IPS-18c (cell line): ENCODE measurements at regions not wholly inside any gene's neighbourhood (a gene's known extent, or its start where the extent isn't known, plus 50 kb on each side); places are given as distances from the start of the nearest gene placed in this dataset.
"Not testable (repeated sequence)": the region's sequence is repeated elsewhere in the genome, so short reads cannot be mapped to it uniquely, and the experiment has no call there.

Experiments
- H3K4me3 ChIP-seq: 2 replicates; pipeline ENCODE4 v1.7.0; 2013; ENCODE audit warnings: low read depth, mild to moderate bottlenecking, low read length, moderate library complexity; ENCODE audit not compliant: insufficient read depth
- H3K9me3 ChIP-seq: one replicate; pipeline ENCODE4 v1.6.1; 2013; ENCODE audit warnings: mild to moderate bottlenecking, low read length, moderate library complexity; ENCODE audit not compliant: control insufficient read depth, insufficient read depth

DNA sequence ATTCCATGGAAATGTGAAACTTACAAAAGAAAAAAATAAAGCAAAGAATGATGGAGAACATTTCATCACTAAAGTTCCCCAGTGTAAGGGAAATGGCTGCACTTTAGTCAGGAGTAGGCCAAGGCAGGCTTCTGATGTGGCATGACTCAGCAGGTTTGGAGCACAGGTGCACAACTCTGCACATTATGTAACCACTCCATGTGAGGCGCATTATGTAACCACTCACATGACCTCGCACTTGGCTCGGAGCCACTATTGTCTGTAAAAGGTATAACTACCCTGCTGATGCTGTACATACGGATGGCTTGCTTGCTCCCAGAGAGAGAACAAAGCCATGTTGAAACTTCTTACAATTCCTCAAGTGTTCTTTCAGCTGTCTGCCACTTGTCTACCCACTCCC lies 727.6 kb downstream of the TRAM1L1 start:
- Histone ChIP-seq H3K9me3 (no peaks in the 10 kb centered on the region), H3K4me3 (no peak overlapping the region)

DNA sequence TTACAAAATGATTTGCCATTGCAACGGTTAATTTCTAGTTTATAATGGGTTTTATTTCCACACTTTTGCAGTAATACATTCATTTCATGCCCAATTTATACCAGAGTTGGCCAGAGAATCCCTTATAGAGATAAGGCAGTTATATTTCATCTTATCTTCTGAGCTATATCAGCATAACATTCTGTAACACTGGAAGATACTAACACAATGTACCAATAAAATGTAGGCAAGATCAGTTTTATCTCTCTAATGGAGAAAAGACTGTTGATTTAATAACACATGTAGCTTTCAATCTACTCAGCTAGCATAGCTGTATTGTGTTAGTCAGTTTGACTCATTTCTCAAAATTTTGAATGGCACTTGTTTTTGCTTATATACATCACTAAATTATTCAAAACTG lies 738.6 kb downstream of the TRAM1L1 start:
- no peak overlapping the region for H3K4me3 ChIP-seq
- no peaks in the 10 kb centered on the region for H3K9me3 ChIP-seq

DNA sequence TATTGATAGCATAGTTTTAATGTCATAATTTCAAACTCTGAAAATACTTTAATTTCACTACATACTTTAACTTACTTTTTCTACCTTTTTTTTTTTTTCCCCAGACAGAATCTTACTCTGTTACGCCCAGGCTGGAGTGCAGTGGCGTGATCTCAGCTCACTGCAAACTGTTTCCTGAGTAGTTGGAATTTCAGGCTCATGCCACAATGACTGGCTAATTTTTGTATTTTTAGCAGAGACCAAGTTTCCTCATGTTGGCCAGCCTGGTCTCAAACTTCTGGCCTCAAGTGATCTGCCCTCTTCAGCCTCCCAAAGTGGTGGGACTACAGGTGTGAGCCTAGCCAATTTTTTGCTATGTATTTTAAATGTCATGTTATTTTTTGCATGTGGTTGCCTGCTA lies 741.6 kb downstream of the TRAM1L1 start:
- H3K4me3 ChIP-seq = no peak overlapping the region
- no peaks in the 10 kb centered on the region for H3K9me3 ChIP-seq

DNA sequence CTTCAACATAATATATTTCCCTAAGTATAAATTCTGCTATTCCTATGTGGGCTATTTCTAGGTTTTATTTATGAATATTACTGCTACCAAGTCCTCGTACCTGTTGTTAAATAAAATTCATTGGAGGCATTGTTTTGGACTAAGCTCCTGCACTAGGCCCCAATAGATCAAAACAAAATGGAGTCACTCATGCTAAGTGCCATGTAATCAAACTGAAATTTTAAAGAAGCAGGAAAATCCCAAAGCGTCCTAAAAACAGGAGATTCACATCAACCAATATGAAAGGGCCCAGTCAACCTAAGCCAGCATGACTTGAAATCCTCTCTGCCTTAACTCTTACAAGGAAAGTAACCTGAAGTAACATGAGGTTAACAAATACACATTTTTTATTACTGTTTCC lies 743.2 kb downstream of the TRAM1L1 start:
- Histone ChIP-seq H3K9me3 (no peaks in the 10 kb centered on the region), H3K4me3 (no peak overlapping the region)

DNA sequence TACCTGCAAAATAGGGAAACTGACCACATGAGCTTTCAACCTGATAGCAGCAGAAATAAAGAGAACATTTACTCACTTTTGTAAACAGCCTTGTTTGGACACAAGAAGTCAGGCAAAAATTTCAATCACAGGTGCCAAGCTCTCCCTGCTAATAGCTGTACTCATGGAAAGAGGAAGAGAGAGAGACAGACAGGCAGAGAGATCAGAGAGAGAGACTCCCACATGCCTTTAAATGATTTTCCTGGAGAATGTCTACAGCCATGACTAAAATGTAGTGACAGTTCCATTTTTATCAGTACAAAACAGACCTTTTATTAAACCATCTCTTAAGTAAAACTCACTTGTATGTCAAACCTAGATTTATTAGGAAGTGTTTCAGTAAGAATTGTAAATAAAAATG lies 752.9 kb downstream of the TRAM1L1 start:
- Histone ChIP-seq H3K4me3 (no peak overlapping the region), H3K9me3 (no peaks in the 10 kb centered on the region)

DNA sequence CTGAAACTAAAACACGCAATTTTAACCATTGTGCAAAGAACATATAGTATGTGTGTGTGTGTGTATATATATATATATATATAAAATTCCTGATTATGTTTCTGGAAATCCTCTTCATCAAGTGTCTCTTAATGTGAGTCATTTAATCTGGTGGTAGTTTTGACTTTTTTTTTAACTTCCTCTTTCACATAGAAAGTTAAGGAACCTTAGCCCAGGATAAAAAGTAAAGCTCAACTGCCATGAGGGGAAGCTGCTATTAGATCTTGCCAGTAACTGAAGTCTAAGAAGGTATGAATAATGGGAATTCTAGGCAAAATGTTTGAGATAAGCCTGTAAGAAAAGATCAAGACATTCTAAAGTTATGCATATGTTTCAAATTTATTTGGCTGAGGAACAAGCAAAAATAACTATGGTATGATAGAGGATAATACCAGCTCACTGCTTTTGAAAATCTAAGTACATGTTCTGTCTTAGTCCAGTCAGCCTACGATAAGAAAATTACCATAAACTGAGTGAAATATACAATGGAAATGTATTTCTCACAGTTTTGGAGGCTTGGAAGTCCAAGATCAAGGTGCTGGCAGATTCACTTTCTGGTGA lies 757.0 kb downstream of the TRAM1L1 start:
- Histone ChIP-seq H3K4me3 (no peak overlapping the region), H3K9me3 (no peaks in the 10 kb centered on the region)

DNA sequence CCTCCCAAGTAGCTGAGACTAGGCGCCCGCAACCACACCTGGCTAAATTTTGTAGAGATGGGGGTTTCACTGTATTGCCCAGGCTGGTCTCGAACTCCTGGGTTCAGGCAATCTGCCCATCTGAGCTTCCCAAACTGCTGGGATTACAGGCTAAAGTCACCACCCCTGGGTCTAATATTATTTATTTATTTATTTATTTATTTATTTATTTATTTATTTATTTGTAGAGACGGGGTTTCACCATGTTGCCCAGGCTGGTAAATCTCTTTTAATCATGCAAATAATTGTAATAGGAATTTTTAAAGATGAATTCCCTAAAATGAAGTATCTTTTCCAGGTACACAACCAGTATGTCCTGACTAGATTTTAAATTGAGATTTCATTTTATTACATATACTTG lies 761.8 kb downstream of the TRAM1L1 start:
- H3K4me3 ChIP-seq = no peak overlapping the region
- H3K9me3 ChIP-seq = no peaks in the 10 kb centered on the region

DNA sequence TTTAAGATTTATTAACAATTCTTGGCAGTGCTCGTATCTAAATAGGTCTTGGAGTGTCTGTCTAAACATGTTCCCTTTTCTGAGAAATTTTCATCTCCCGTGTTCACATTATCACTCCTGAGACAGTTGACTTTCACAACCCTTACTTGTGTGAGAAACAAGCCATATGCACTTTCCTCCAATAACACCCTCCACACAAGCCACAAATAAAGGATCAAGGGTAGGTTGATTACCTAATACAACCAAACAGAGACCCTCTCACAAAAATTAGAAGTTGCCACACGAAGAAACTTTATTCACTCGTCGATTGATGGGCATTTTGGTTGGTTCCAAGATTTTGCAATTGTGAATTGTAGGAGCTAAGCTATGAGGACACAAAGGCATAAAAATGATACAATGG lies 763.9 kb downstream of the TRAM1L1 start:
- H3K4me3 ChIP-seq = no peak overlapping the region
- no peaks in the 10 kb centered on the region for H3K9me3 ChIP-seq

DNA sequence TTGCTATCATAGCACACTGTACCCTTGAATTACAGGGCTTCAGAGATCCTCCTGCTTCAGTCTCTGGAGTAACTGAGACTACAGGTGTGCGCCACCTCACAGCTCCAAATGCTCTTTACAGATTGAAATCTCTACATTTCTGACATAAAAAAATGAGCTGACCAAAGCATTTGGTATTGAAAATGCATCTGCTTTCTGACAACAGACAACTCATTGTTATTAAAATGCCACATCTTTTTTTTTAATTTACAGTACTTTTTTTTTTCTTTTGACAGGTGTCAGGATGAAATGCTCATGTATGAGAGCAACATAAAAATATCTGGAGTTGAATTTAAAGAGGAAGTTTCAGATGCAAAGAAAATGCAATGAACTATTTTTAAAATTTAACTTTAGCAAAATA lies 764.5 kb downstream of the TRAM1L1 start:
- Histone ChIP-seq H3K4me3 (no peak overlapping the region), H3K9me3 (no peaks in the 10 kb centered on the region)

DNA sequence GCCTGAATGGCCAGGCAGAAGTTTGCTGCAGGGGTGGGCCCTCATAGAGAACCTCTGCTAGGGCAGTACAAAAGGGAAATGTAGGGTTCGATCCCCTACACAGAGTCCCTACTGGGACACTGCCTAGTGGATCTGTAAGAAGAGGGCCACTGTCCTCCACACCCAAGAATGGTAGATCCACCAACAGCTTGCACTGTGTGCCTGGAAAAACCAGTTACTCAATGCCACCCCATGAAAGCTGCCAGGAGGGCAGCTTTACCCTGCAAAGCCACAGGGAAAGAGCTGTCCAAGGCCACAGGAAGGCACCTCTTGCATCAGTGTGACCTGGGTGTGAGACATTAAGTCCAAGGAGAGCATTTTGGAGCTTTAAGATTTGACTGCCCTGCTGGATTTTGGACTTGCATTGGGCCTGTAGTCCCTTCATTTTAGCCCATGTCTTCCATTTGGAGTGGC lies 781.6 kb downstream of the TRAM1L1 start:
- Histone ChIP-seq H3K9me3 (no peaks in the 10 kb centered on the region), H3K4me3 (no peak overlapping the region)

DNA sequence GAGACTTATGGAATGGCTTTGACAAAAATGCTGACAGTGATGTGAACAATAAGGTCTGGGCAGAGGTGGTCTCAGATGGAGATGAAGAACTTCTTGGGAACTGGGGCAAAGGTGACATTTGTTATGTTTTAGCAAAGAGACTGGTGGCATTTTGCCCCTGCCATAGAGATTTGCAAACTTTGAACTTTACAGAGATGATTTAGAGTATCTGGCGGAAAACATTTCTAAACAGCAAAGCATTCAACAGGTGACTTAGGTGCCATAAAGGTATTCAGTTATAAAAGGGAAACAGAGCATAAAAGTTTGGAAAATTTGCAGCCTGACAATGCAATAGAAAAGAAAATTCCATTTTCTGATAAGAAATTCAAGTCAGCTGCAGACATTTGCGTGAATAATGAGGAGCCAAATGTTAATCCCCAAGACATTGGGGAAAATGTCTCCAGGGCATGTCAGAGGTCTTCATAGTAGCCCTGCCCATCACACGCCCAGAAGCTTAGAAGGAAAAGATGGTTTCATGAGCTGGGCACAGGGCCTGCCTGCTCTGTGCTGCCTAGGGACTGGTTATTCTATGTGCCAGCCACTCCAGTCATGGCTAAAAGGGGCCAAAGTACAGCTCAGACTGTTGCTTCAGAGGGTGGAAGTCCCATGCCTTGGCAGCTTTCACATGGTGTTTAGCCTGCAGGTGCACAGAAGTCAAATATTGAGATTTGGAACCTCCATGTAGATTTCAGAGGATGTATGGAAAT lies 782.2 kb downstream of the TRAM1L1 start:
- no peaks in the 10 kb centered on the region for H3K9me3 ChIP-seq
- H3K4me3 ChIP-seq = no peak overlapping the region

DNA sequence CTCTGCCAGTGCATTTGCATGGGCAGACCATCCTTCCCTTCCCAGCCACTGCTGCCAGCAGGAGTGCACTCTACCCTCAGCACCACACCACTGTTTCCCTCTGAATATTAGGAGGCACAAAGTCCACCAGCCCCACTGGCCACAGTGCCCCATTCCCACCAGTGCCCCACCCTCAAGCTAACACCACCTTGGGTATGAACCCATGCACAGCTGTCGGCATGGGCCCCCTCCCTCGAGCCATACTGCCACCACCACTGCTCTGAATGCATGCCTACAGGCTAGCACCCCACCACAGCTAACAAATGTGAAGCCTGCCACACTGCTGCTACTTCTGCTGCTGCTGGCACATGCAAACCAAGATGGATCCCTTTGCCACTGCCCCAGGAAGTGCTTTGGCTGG lies 810.4 kb downstream of the TRAM1L1 start:
- Histone ChIP-seq H3K4me3 (no peak overlapping the region), H3K9me3 (no peaks in the 10 kb centered on the region)

DNA sequence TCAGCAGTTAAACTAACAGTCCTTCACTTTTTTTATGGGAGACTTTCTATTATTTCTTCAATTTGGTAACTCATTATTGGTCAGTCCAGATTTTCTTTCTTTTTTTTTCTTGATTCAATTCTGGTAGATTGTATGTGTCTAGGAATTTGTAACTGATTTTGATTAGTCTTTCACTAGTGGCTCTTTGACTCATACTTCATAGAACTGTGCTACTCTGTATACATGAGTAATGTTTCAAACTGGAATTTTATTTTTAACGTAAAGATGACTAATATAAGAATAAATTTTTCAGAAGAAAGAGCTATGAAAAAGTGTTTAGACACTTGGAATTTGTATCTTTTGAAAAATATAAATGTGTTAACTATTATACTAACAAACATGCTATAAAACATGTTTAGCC lies 813.0 kb downstream of the TRAM1L1 start:
- H3K4me3 ChIP-seq = no peak overlapping the region

DNA sequence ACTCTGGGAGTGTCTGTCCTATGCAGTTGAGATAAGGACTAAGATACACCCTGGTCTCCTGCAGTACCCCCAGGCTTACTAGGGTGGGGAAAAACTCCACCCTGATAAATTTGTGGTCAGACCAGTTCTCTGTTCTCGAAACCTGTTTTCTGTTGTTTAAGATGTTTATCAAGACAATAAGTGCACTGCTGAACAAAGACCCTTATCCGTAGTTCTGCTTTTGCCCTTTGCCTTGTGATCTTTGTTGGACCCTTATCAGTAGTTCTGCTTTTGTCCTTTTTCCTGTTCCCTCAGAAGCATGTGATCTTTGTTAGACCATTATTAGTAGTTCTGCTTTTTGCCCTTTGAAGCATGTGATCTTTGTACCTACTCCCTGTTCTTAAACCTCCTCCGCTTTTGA lies 824.4 kb downstream of the TRAM1L1 start:
- not testable (repeated sequence) for H3K4me3 ChIP-seq, H3K9me3 ChIP-seq

More for the DNA sequence above, 813.0 kb downstream of the TRAM1L1 start:
- no peaks in the 10 kb centered on the region for H3K9me3 ChIP-seq

DNA sequence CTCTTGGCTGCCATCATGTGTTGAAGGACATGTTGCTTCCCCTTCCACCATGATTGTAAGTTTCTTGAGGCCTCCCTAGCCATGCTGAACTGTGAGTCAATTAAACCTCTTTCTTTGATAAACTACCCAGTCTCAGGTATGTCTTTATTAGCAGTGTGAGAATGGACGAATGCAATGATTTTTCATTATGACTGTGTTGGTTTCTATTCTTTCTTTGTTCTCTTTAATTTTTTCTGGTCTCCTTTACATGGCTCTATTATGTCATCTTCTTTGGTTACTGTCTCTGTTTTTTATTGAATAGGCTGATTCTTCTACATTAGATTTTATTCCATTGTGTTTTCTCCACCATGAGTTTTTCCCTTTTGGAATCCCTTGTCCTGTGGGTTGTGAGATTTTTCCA lies 840.6 kb downstream of the TRAM1L1 start:
- no peak overlapping the region for H3K4me3 ChIP-seq
- H3K9me3 ChIP-seq = no peaks in the 10 kb centered on the region

DNA sequence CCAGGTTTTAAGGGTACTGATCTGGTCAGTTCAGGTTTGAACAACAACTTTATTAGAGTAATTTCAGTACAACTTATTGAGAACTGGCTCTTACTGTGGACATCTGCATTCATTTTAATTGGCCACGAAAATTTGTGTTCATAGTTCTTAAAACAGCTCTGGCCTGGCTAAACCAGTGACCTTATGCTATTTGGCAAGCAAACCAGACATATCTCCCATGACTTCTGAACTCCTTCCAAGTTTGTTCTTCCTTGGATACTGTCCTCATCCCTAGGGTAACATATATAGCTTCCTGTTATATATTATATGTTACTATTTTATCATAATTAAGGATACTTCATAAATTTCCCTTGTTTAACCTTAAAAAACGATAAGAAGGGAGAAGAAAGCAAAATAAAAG lies 841.9 kb downstream of the TRAM1L1 start:
- H3K4me3 ChIP-seq = no peak overlapping the region
- H3K9me3 ChIP-seq = no peaks in the 10 kb centered on the region

DNA sequence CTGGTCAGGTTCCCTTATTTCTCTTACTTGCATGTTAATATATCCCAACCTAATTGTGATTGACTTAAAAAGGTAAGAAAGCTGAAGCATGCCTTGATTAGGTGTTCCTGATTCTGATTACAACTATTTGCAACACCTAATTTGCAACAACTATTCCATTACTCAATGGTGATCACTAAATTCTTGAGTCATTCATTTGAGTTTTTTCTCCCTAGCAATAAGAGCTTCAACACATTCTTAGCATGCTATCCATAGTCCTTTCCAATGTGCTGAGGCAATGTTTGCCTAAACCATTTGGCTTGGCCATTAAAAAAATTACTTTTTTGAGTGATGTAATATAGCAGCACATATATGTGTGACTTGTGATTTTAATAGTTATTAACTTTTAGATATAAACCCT lies 851.4 kb downstream of the TRAM1L1 start:
- Histone ChIP-seq H3K4me3 (no peak overlapping the region), H3K9me3 (no peaks in the 10 kb centered on the region)

DNA sequence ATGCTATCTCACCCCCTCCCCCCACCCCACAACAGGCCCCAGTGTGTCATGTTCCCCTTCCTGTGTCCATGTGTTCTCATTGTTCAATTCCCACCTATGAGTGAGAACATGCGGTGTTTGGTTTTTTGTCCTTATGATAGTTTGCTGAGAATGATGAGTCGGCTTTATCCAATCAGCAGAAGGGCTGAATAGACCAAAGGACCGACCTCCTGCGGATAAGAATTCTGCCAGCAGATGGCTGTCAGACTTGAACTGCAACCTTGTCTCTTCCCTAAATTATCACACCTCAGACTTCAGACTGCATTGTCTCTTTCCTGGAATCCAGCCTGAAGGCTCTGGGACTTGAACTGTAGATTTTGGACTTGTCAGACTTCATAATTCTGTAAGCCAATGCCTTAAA lies 853.4 kb downstream of the TRAM1L1 start:
- not testable (repeated sequence) for H3K9me3 ChIP-seq, H3K4me3 ChIP-seq

DNA sequence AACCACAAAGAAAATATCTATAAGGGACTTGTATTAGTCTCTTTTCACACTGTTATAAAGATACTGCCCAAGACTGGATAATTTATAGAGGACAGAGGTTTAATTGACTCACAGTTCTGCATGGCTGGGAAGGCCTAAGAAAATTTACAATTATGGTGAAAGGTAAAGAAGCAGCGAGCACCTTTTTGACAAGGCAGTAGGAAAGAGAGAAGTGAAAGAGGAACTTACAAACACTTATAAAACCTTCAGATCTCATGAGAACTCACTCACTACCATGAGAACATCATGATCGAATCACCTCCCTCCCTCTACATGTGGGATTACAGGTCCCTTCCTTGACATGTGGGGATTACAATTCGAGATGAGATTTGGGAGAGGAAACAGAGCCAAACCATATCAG lies 856.0 kb downstream of the TRAM1L1 start:
- Histone ChIP-seq H3K9me3 (no peaks in the 10 kb centered on the region), H3K4me3 (no peak overlapping the region)
